Stimulated activated effector memory CD8-positive, alpha-beta T cell treated with anti-CD3 and anti-CD28 coated beads, Interleukin-12 subunit alpha, Interleukin-12 subunit beta, amount 100 ng/mL, for 72 hours (primary cell): ENCODE measurements at regions not wholly inside any gene's neighbourhood (a gene's known extent, or its start where the extent isn't known, plus 50 kb on each side); places are given as distances from the start of the nearest gene placed in this dataset.
"Not testable (repeated sequence)": the region's sequence is repeated elsewhere in the genome, so short reads cannot be mapped to it uniquely, and the experiment has no call there.

Experiments
- ATAC-seq: fragments of 150-1000 bp; cut with Tn5 transposase; 2 replicates; pipeline ENCODE4 v1.10.0; 2021
- DNase-seq, 2 donors: peaks; one replicate each; pipeline ENCODE4 v3.0.0; 2021 to 2022; ENCODE audit warnings: low spot score in 2 of 2
- H3K27ac Mint-ChIP-seq: one replicate; pipeline ENCODE4 v1.8.0; 2022; ENCODE audit warnings: mild to moderate bottlenecking, mixed read lengths
- H3K36me3 Mint-ChIP-seq: one replicate; pipeline ENCODE4 v1.8.0; 2022; ENCODE audit warnings: mild to moderate bottlenecking, mixed read lengths
- H3K4me1 Mint-ChIP-seq: one replicate; pipeline ENCODE4 v1.8.0; 2022; ENCODE audit warnings: mixed read lengths
- H3K4me3 Mint-ChIP-seq: one replicate; pipeline ENCODE4 v1.8.0; 2022; ENCODE audit warnings: mild to moderate bottlenecking, mixed read lengths
- H3K9me3 Mint-ChIP-seq: one replicate; pipeline ENCODE4 v1.8.0; 2022; ENCODE audit warnings: mixed read lengths

DNA sequence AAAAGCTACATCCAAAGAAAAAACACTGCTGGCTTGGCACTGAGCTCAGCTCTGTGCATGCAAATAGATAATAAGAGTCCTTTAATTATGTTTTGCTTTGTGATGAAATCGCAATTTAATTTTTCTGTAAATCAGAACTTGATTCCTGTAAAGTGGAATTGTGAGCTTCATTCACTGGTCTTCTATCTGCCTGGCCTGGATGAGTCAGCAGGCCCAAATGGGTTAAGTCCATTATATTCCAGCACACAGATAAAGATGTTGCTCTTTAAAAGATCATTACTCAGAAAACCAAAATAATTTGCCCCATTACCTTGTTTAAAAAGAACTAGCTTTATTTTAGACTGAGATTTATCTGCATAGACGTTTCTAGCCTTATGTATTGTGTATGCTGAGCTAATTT, 90.4 kb downstream of the CARTPT start:
- H3K9me3 Mint-ChIP-seq: no peaks in the 10 kb centered on the region
- no peak for ATAC-seq
- no peak overlapping the region for H3K4me3 Mint-ChIP-seq
- H3K27ac Mint-ChIP-seq: no peak overlapping the region
- H3K4me1 Mint-ChIP-seq: no peaks in the 10 kb centered on the region
- H3K36me3 Mint-ChIP-seq: no peaks in the 10 kb centered on the region
- DNase-seq: no peak

GRCh38 chr5:71810023-71810422, 90.9 kb downstream of the CARTPT start:
- H3K9me3 Mint-ChIP-seq: no peaks in the 10 kb centered on the region
- no peak overlapping the region for H3K4me3 Mint-ChIP-seq
- no peak for DNase-seq
- no peaks in the 10 kb centered on the region for H3K36me3 Mint-ChIP-seq
- no peak overlapping the region for H3K27ac Mint-ChIP-seq
- no peaks in the 10 kb centered on the region for H3K4me1 Mint-ChIP-seq
- no peak for ATAC-seq

DNA sequence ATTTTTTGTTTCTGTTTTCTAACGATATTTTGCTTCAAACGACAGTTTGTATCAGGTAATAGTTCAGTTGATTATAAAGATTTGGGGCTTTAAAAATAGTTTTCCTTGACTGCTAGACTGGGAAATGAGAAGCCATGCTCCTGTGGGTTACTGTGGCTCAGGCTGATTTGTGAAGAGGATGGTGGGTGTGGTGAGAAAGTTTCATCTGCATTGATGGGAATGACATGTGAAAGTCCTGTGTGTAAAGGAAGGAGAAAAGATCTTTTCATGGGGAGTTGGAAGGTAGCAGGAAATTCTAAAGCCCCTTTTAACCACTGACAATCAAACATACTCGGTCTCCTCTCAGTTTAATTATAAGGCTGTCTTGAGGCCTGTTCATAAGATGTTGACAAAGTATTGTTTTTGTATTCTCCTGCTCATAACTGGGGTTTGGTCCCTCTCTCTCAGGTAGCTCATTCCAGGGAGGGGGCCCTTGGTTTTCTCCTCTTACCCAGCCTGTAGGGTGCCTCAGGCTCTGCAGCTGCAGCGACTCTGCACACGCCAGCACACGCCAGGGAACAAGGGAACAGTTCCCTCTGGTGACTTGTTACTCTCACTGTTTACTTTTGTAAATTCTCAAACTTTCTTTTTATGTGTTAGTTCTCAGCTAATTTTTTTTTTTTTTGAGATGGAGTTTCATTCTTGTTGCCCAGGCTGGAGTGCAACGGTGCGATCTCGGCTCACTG, 91.6 kb downstream of the CARTPT start:
- H3K9me3 Mint-ChIP-seq: no peaks in the 10 kb centered on the region

DNA sequence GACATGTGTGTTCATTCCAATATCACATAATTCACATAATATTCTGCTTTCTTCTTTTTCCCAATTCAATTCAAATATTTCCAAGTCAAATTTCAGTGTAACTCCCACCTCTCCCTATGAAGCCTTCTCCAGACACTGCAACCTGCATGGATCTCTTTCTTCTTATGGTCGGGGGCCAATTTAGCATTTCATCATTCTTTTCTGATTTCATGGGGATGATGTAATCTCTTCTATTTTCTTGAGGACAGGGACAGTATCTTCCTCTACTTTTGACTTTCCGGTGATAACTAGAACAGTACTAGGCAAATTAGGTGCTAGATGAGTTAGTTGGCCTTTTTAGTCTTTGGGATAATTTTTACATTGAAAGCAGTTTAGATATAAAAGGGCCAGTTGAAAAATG, 92.7 kb downstream of the CARTPT start:
- DNase-seq: no peak
- no peak for ATAC-seq
- Mint-ChIP-seq H3K36me3 (no peaks in the 10 kb centered on the region), H3K4me1 (no peaks in the 10 kb centered on the region), H3K4me3 (no peak overlapping the region), H3K27ac (no peak overlapping the region), H3K9me3 (no peaks in the 10 kb centered on the region)

More for the DNA sequence above, 91.6 kb downstream of the CARTPT start:
- Mint-ChIP-seq H3K4me1 (no peaks in the 10 kb centered on the region), H3K4me3 (no peak overlapping the region), H3K36me3 (no peaks in the 10 kb centered on the region), H3K27ac (no peak overlapping the region)
- DNase-seq: no peak
- no peak for ATAC-seq

- no peaks in the 10 kb centered on the region for H3K36me3 Mint-ChIP-seq
- H3K4me1 Mint-ChIP-seq: no peaks in the 10 kb centered on the region
- no peak overlapping the region for H3K27ac Mint-ChIP-seq
- no peak overlapping the region for H3K4me3 Mint-ChIP-seq
- peaks cover 4% of the 10 kb centered on the region for H3K9me3 Mint-ChIP-seq
- ATAC-seq (no peak), DNase-seq (no peak)
Observed at GRCh38 chr5:71816307-71816706, 97.2 kb downstream of the CARTPT start.

DNA sequence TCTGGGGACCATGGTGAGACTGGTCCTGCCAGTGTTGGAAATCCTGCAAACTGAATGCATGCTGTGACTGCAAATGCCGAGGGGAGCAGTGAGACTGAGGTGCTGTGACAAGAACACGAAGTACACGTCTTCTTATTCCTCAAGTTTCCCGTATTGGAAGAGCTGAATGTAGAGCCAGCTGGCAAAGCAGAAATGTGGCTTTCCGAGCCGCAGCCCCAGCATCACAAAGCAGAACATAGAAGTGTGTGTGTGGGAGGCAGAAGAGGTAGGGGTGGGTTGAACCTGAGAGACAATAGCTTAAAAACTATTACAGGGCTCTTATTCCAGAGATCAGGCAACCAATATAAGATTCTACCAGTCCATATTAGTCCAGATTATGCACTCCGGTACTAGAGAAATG, 98.8 kb downstream of the CARTPT start:
- no peak for DNase-seq
- no peak for ATAC-seq
- Mint-ChIP-seq H3K27ac (no peak overlapping the region), H3K9me3 (peaks cover 11% of the 10 kb centered on the region), H3K4me1 (no peaks in the 10 kb centered on the region), H3K36me3 (no peaks in the 10 kb centered on the region), H3K4me3 (no peak overlapping the region)

GRCh38 chr5:71821029-71821428, 102.0 kb downstream of the CARTPT start:
- no peak for ATAC-seq
- H3K4me1 Mint-ChIP-seq: no peaks in the 10 kb centered on the region
- peaks cover 24% of the 10 kb centered on the region for H3K9me3 Mint-ChIP-seq

GRCh38 chr5:71822065-71822464, 103.0 kb downstream of the CARTPT start:
- ATAC-seq, H3K36me3 Mint-ChIP-seq, H3K4me1 Mint-ChIP-seq: not testable (repeated sequence)

More at GRCh38 chr5:71821029-71821428, 102.0 kb downstream of the CARTPT start:
- Mint-ChIP-seq H3K4me3 (no peak overlapping the region), H3K36me3 (no peaks in the 10 kb centered on the region), H3K27ac (no peak overlapping the region)
- no peak for DNase-seq

DNA sequence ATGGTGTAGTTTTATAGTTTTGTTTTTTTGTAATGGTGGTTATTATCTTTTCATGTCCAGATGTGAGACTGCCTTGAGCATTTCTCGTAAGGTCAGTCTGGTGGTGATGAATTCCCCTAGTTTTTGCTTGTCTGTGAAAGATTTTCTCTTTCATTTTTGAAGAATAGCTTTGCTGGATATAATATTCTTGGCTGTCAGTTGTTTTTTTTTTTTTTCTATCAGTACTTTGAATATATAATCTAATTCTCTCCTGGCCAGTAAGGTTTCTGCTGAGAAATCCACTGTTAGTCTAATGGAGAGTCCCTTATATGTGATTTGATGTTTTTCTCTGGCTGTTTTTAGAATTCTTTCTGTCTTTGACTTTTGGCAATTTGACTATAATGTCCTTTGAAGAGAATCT, 106.9 kb downstream of the CARTPT start:
- DNase-seq: no peak
- no peaks in the 10 kb centered on the region for H3K4me1 Mint-ChIP-seq
- H3K9me3 Mint-ChIP-seq: peaks cover 34% of the 10 kb centered on the region
- no peak for ATAC-seq
- no peaks in the 10 kb centered on the region for H3K36me3 Mint-ChIP-seq
- H3K27ac Mint-ChIP-seq: no peak overlapping the region
- no peak overlapping the region for H3K4me3 Mint-ChIP-seq

More at GRCh38 chr5:71822065-71822464, 103.0 kb downstream of the CARTPT start:
- H3K27ac Mint-ChIP-seq, DNase-seq, H3K4me3 Mint-ChIP-seq: not testable (repeated sequence)
- peaks cover 34% of the 10 kb centered on the region for H3K9me3 Mint-ChIP-seq

DNA sequence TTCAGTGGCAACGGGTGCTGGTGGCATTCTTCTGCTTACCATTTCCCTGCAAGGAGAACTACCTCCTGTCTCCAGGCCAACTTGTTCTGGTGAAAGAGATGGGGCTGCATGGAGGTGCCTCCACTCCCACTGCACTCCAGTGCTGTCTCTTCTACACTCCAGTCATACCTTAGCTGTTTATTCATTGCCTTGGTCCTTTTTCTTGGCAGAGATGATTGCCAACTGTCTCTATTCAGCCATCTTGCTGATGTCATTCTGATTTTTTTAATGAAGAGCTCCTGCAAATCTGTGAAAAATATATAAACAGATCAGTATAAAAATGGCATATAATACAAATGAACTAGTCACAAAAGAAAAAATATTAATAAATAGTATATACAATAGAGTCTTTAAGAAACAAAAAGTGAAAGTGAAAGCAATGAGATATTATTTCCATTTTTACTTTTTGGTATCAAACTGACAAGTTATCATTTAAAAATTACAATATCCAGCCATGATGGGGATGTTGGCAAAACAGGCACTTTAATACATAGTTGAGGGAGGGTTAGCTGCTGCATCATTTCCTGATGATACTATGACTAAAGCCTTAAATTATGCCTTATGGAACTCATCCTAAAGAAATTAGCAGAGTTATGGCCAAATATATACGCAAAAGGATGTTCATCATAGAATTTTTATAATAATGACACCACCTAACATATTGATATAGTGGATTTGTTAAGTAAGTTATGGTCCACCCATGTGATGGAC, 109.4 kb downstream of the CARTPT start:
- peaks cover 24% of the 10 kb centered on the region for H3K9me3 Mint-ChIP-seq
- no peaks in the 10 kb centered on the region for H3K4me1 Mint-ChIP-seq
- H3K27ac Mint-ChIP-seq: no peak overlapping the region
- H3K36me3 Mint-ChIP-seq: no peaks in the 10 kb centered on the region
- H3K4me3 Mint-ChIP-seq: no peak overlapping the region
- no peak for DNase-seq
- ATAC-seq: no peak

DNA sequence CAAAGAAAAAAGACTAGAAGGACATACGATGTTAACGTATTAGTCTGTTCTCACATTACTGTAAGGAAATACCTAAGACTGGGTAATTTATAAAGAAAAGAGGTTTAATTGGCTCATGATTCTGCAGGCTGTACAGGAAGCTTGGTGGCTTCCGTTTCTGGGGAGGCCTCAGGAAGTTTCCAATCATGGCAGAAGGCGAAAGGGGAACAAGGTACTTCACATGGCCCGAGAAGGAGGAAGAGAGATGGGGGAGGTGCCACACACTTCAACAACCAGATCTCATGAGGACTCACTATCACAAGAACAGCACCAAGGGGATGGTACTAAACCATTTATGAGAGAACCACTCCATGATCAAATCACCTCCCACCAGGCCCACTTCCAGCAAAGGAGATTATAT, 110.1 kb downstream of the CARTPT start:
- Mint-ChIP-seq H3K36me3 (no peaks in the 10 kb centered on the region), H3K4me3 (no peak overlapping the region), H3K4me1 (no peaks in the 10 kb centered on the region), H3K27ac (no peak overlapping the region), H3K9me3 (peaks cover 21% of the 10 kb centered on the region)
- DNase-seq: no peak
- no peak for ATAC-seq

- Mint-ChIP-seq H3K9me3 (peaks cover 11% of the 10 kb centered on the region), H3K4me3 (no peak overlapping the region), H3K27ac (no peak overlapping the region), H3K4me1 (no peaks in the 10 kb centered on the region), H3K36me3 (no peaks in the 10 kb centered on the region)
- ATAC-seq: no peak
- no peak for DNase-seq
Observed at GRCh38 chr5:71830681-71831539, 111.8 kb downstream of the CARTPT start.

GRCh38 chr5:71832812-71833715, 114.0 kb downstream of the CARTPT start:
- ATAC-seq (peak; percentile 16), DNase-seq (no peak)
- Mint-ChIP-seq H3K4me1 (no peaks in the 10 kb centered on the region), H3K9me3 (no peaks in the 10 kb centered on the region), H3K27ac (no peak overlapping the region), H3K4me3 (no peak overlapping the region), H3K36me3 (no peaks in the 10 kb centered on the region)

- H3K27ac Mint-ChIP-seq: no peak overlapping the region
- no peaks in the 10 kb centered on the region for H3K36me3 Mint-ChIP-seq
- no peak for DNase-seq
- no peaks in the 10 kb centered on the region for H3K4me1 Mint-ChIP-seq
- no peaks in the 10 kb centered on the region for H3K9me3 Mint-ChIP-seq
- no peak for ATAC-seq
- H3K4me3 Mint-ChIP-seq: no peak overlapping the region
Observed at GRCh38 chr5:71834601-71835000, 115.5 kb downstream of the CARTPT start.

DNA sequence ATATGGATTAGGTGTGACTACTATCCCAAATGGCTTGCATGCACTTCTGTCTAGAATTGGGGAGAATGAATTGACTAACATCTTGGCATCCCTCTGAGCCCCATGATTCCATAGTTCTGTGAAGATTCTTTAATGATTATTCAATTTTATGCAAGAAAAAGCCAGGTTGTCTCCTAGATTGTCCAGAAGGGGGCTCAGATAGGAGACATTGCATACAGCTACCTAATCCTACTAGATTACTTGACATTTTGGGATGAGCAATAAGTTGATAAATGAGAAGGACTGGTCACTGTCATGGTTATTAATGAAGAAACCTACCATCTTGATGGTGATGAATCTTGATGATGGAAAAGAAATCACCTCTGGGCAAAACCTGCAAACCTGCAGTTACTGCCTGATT, 117.0 kb downstream of the CARTPT start:
- no peak for DNase-seq
- H3K36me3 Mint-ChIP-seq: no peaks in the 10 kb centered on the region

More for the DNA sequence above, 117.0 kb downstream of the CARTPT start:
- no peak overlapping the region for H3K4me3 Mint-ChIP-seq
- H3K4me1 Mint-ChIP-seq: no peaks in the 10 kb centered on the region
- ATAC-seq: no peak
- H3K9me3 Mint-ChIP-seq: no peaks in the 10 kb centered on the region
- no peak overlapping the region for H3K27ac Mint-ChIP-seq
